GM19395 (cell line): ENCODE measurements at regions not wholly inside any gene's neighbourhood (a gene's known extent, or its start where the extent isn't known, plus 50 kb on each side); places are given as distances from the start of the nearest gene placed in this dataset.
"Not testable (repeated sequence)": the region's sequence is repeated elsewhere in the genome, so short reads cannot be mapped to it uniquely, and the experiment has no call there.

Source experiments
- ATAC-seq: cut with Tn5 transposase; IDR thresholded peaks from one replicate; pipeline ENCODE4 v1.9.1; 2021; ENCODE audit warnings: mild to moderate bottlenecking, moderate library complexity; ENCODE audit not compliant: unreplicated experiment

DNA sequence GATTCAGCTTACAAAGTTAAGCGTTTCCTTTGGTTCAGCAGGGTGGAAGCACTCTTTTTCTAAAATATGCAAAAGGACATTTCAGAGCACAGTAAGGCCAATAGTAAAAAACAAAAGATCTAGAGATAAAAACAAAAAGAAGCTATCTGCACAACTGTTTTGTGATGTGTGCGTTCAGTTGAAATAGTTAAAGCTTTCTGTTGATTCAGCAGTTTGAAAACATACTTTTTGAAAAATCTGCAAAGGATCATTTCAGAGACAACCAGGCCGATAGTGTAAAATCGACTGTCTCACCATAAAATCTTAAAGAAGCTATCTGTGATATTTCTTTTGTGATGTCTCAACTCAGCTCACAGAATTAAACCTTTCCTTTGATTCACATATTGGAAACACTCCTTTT is 300.0 kb upstream of the ALG10B start:
- ATAC-seq, result no peak

DNA sequence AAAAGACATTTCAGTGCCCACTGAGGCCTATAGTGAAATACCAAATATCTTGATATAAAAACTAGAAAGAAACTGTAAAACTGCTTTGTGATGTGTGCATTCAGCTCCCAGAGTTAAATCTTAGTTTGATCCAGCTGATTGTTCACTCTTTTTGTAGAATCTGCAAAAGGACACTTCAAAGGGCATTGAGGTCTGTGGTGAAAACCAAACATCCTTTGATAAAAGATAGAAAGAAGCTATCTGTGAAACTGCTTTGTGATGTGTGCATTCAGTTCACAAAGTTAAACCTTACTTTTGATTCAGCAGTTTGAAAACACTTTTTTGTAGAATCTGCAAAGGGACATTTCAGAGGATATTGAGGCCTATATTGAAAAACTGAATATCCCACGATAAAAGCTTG is 290.7 kb upstream of the ALG10B start:
- no peak for ATAC-seq

DNA sequence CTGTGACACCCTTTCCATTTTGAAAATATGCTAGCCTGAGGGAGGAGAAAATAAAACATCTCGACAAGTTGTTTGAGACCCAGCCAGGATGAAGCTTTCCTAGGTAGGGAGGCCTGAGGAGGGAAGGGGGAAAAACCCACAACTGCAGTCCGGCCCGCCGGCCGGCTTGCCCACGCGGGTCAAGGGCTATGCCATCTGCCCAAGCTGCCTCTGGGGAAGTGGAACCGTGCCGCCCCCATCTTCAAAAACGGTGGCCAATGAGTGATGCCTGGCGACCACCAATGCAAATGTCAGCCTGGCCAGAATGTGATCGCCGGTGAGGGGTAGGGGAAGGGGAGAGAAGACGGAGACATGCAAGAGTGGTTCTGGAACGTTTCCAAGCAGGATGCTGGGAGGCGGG is 263.5 kb upstream of the ALG10B start:
- no peak for ATAC-seq

DNA sequence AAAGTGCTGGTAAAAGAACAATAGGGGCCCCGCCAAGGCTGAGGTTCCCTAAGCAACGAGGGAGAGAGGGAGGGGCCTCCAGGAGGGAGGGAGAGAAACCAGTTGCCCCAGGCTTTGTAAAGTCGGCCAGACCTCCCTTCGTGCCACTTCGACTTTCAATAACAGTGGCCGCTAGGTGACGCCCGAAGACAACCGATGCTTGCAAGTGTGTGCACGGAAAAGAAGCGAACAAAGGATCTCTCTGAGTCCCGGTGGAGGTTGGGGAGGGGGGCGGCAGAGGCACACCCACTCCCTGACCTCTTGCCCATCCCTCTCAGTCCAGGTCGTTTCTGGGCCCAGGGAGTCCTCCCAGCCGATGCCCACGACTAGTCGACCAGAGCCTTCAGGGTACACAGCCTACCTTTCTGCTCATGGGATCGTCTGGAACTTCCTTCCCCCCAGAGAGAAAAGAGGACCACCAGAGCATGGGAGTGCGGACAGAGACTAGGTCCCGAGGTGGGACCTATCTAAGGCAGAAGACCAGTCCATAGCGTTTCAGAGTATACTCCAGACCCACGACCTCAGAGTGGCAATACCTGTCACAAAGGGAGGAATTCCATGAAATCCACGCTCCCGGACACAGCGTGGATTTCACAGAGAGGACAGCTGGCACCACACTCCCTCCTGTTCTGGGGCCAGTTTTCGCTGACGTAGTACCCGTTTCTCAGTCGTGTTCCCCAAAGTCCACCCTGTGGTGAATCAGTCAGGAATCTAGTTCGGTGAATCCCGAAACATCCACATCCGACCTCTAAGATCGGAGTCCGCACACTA is 262.7 kb upstream of the ALG10B start:
- ATAC-seq, result no peak

DNA sequence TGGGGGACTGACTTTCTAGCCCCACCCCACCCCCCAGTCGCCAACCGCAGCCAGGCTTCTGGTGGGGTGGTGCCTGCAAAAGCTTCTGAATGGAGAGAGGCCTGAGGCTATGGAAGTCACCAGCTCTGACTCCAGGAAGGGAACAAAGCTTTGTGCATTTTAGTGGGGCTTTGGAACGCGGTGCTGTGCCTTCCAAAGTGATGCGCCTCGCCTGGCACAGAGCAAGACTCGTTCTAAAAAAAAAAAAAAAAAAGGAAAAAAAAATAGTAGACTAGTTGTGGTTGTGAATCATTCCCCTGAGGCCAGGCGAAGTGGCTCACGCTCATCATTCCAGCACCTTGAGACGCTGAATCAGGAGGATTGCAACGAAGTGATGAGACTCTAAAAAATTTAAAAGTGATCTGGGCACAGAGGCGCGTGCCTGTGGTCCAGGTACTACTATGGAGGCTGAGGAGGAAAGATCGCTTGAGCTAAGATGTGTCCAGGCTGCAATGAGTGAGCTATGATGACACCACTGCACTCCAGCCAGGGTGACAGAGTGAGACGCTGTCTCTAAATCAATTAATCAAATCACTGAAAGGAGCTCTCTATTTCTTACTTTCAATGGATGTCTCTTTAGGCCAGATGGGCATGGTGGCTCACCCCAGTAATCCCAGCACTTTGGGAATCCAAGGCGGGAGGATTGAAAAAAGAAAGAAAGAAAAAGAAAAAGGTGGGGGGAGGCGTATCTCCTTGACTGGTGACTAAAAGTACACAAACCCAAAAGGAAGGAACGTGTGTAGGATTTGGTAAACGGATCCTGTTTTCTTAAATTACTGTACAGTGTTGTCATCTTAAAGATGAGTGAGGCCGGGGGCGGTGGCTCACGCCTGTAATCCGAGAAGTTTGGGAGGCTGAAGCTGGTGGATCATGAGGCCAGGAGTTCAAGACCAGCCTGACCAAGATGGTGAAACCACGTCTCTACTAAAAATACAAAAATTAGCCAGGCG is 259.6 kb upstream of the ALG10B start:
- no peak for ATAC-seq

DNA sequence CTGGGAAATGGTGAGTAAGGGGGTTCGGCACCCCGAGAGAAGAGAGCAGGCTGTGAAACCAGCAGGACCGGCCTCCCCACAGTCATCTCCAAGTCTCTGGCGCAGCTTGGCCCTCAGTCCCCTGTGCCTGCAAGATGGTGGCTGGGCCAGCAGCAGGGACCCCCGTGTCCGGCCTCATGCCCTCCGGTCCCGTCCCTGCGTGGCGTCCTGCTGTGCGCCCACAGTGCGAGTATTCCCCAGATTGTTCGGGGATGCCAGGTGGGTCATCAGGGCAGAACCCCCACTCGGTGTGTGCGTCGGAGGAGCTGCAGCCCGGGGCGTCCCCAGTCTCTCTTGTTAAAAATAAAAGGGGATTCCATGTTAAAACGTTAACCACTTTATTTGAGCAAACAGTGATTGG is 216.9 kb upstream of the ALG10B start:
- no peak for ATAC-seq

DNA sequence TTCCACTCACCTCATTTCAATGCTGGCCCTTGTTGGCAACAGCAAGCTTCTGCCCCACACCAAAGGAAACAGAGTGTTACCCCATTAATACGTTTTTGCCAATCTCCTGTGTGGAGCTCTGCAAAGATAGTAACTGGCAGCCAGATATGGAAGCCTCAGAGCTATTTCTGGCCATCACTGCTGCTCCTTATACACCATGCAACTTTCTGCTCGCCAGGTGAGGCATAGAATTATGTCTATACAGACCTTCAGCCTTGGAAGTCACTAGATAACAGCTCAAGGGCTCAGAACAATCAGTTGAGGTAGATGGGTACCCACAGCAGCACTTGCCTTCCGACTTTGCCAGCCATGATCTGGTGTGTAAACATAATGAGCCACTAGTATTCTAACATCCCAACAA is 214.8 kb upstream of the ALG10B start:
- no peak for ATAC-seq

DNA sequence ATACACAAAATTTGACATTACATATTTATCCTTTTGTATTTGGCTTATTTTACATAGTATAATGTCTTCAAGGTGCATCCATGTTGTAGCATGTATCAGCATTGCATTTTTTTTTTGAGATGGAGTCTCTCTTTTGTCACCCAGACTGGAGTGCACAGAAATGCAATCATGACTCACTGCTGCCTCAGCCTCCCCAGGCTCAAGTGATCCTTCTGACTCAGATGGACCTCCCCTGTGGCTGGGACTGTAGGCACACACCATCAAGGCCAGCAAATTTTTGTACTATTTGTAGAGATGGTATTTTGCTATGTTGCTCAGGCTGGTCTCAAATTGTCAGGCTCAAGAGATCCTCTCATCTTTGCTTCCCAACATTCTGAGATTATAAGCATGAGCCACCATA is 214.4 kb upstream of the ALG10B start:
- ATAC-seq, result no peak

DNA sequence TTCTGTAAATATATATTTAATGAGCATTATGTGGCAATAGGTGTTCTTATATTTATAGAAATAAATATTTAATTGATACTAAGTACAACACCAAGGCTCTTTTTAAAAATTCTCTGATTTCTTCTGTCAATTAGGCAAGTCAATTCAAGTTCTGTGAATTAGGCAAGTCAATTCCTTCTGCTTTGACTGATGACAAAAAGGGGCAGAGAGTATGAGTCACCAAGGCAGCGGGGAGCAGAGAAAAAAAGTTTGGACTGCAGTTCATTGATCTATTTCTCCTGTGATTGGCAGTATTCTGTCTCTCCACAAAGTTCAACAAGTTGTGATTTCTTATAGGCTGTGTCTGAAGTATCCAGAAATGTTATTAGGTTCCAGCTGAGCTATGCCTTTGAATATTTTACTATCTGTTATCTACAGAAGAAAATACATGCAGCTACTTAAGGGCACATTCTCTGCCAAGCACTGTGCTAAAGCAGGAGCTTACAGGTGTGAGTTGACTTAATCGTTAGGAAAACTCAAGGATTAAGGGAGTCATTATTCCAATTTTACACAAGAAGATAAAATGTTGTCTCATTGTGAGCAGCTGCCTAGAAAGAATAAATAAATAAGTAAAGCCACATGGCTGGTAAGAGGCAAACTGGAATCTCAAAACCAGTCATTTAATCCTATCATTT is 206.4 kb upstream of the ALG10B start:
- ATAC-seq, result no peak

DNA sequence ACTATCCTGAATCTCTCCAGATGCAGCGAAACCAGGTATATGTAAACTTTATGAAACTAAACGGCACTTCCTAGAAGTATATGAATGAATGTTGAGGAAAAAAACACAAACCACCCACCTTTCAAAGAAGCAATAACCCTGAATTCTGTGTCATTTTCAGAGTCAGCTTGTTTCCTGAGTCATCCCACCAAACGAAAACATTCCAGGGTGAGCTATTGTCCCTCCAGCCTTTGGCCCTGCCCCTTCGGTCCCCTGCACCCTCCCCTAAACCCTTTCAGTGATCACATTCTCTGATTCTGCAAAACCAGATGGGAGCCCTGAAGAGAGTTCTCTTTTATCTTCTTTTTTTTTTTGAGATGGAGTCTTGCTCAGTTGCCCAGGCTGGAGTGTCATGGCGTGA is 202.6 kb upstream of the ALG10B start:
- no peak for ATAC-seq

DNA sequence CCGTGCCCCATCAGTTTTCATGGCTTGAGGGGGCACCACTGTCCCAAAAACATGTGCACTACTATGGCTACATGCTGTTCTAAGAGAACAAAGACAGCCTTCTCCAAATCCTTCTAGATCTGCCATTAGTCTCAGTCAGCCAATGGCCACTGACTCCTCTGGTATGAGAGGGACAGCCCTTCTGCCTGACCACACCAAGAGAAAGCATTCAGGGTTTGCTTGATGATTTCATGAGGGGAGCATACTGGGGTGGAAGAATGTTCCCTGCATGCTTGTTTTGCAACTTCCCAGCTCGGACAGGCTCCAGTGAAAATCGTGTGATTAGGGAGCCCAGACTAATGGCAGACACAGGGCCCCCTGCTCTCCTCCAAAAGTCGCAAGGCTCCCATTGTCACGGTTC is 199.6 kb upstream of the ALG10B start:
- ATAC-seq, result no peak

DNA sequence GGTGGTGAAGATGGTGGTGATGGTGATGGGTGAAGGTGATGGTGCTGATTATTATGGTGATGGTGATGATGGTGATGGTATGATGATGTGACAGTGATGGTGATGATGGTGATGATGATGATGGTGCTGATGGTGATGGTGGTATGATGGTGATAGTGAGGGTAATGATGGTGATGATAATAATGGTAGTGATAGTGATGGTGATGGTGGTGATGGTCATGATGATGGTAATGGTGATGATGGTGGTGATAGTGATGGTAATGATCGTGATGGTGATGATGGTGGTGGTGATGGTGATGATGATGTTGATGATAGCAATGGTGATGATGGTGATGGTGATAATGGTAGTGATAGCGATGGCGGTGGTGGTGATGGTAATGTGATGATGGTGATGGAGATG is 197.9 kb upstream of the ALG10B start:
- ATAC-seq, result no peak

DNA sequence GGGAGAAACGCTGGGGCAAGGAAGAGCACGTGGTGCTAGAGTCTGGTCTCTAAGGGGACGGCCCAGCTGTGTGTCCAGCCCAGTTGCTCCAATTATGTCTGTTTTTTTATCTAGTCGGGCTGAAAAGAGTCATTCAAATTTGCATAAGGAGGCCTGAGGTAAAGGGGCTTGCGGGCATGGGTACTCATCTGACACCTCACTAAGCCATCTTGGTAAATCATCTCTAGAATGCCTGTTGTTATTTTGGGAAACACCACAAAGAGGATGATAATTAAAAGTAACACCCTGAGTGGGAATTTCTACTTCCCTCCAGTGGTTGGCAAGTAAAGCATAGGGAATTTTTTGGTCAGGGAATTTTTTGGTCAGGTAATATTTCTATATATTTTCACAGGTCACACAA is 196.1 kb upstream of the ALG10B start:
- ATAC-seq, result no peak

DNA sequence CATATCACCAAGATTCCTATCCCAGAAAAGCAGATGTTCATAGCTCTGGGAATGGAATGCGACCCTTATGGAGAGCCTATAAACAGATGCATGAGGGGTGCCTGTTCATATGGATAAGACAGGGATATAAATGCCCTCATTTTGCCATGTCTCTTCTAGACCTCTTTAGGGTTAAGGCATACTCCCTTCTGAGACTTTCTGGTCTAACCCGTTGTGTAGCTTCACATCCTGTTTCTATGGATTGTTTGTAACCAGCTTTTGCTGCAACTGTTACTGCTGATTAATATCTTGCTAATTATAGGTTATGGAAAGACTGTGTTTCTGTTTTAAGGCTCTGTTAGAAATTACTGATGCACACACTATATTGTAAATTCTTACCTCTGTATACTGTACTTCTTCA is 193.5 kb upstream of the ALG10B start:
- ATAC-seq, result not testable (repeated sequence)

DNA sequence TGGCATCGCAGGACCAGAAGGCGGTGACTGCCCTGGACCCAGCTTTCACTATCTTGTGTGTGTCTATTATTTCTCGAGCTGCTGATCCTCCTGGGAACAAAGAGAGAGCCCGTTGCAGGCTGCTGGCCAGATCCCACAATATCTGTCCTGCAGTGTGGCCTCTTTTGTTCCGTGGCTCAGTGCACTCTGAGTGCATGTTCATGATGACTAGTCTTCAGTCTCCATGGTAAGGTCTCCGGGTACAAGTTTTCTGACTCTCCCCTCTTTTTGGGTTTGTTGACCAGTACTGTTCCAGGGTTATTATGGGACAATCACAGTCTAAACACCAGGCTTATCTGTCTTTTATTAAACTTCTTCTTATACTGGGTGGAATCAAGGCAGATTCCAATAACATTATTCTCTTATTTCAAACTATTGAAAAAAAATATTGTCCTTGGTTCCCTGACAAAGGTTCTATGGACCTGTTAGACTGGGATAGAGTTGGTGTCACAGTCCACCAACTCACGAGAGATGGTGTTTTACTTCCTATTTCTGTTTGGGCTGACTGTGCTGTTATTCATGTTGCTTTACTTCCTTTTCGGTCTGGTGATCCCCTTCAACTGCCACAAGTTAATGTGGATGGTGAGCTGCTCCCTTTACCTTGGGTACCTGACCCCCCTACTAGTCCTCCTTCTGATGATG is 192.9 kb upstream of the ALG10B start:
- ATAC-seq, result no peak

DNA sequence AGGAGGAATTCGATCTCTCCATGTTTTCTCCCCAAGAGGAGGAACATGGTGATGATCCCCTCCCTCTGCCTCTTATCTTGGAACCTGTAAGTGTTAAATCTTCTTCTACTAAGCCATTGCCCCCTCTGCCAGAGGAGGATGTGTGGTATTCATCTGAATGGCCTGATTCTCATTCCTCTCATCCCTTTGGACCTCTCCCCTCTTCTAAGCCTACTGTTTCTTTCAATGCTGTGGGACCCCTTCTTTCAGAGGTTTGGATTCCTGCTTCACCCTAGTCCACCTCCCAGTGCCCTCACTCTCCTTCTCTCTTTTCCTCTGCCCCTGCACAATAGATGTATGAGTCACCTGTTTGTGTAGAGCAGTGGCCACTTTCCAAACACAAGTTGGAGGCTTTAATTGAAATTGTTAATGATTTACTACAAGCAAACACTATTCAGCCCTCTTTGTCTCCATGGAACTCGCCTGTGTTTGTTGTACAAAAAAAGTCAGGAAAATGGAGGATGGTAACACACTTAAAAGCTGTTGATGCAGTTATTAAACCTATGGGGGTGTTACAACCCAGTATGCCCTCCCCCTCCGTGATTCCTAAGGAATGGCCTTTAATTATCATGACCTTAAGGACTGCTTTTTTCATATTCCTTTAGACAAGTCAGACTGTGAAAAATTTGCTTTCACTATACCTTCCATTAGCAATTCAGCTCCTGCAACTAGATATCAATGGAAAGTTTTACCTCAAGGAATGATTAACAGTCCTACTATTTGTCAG is 192.1 kb upstream of the ALG10B start:
- no peak for ATAC-seq

DNA sequence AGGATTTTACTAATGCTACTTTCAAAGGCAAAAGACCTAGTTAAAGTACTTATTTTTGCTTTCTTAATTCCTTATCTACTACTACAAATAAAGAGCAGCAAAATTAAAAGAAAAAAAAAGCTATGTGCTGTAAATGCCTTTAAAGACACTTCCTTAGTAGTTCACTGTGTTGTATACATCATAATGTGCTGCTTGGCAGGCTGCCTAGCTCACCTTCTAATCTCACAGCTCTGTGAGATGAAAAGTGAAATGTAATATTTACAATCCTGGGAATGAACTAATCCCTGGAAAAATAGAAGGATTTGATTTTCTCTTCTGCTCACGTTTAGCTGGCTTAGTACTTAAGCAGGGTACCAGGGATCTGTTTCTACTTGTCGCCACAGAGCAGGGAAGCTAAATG is 184.4 kb upstream of the ALG10B start:
- ATAC-seq, result no peak

DNA sequence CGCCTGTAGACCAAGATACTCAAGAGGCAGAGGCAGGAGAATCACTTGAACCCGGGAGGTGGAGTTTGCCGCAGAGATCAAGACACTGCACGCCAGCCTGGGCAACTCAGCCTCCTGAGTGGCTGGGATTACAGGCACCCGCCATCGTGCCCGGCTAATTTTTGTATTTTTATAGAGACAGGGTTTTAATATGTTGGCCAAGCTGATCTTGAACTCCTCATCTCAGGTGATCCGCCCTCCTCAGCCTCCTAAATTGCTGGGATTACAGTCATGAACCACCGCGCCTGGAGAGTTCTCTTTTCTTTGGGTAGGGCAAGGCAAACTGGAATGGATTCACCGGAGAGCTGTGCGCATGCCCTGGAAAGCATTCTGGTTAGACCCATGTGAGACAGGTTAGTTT is 179.3 kb upstream of the ALG10B start:
- no peak for ATAC-seq

DNA sequence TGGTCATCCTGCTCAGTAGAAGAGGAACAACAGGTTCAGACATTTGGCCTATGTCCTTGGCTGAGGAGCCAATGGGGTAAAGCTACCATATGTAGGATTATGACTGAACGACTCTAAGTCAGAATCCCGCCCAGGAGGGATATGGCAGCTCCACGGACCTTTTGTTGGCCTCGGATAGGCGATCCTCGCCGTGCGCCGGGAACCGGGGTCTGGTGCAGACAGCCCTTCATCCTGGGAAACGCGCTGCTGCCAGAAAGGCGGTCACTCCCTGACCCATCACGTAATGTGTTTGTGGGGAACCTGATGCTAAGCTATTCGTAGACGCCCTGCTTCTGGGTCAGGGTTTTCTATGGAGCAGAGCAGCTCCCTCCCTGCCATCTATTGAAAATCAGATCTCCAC is 178.9 kb upstream of the ALG10B start:
- ATAC-seq, result no peak
